Stimulated activated CD4-positive, alpha-beta T cell treated with anti-CD3 and anti-CD28 coated beads, Interleukin-4, amount 100 ng/mL, for 1 hour (primary cell): ENCODE measurements at regions not wholly inside any gene's neighbourhood (a gene's known extent, or its start where the extent isn't known, plus 50 kb on each side); places are given as distances from the start of the nearest gene placed in this dataset.
"Not testable (repeated sequence)": the region's sequence is repeated elsewhere in the genome, so short reads cannot be mapped to it uniquely, and the experiment has no call there.

Source experiments
- DNase-seq: peaks from one replicate; pipeline ENCODE4 v3.0.0-alpha.2; 2020

DNA sequence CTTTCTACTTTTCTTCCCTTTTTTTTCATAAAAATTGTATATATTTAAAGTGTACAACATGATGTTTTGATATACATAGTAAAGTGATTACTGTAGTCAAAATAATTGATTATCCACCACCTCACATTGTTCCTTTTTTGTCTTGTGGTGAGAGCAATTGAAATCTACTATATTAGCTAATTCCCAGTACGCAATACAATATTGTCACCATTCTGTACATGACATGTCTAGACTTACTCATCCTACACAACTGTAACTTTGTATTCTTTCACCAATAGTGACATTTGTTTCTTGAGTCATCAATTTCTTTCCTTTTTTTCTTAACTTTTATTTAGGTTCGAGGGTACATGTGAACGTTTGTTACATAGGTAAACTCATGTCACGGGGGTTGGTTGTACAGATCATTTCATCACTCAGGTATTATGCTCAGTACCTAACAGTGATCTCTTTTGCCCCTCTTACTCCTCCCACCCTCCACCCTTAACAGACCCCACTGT is 265.2 kb downstream of the KCNRG start:
- no peak for DNase-seq

DNA sequence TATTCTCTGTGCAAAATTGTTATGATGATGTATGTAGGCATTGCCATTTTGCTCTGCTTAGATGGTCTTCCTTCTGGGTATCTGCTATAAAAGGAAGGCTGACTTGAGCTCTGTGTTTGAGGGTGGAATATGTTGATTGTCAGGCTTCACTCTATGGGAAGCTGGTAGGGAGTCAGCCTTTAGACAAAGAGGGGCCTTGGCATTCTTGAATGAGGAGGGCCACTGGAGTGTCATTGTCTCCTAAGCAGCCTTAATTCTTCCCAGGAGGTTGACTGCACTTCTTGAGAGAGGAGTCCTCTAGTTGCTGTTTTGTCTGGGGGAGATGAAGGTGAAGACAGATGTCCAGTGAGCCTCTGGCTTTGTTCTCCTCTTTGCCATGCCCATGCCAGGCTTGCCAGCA is 266.8 kb downstream of the KCNRG start:
- DNase-seq = no peak

DNA sequence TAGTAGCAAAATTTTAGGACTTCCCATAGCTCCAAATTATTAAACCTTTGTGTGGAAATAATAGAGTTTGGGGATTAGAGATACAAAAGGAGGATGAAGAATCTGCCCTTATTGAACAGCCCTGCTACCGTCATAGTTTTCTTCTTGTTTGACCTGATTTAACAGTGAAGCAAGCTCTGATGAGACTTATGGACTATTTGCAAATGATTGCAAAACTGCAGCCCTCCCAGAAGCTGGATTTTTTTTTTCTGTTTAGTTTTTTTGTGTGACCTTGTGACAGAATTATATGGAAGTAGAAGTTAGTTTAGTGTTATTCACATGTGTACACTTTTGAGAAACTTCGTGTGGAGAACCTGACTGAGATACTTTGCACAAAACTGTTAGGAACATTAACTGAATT is 267.8 kb downstream of the KCNRG start:
- DNase-seq = no peak

DNA sequence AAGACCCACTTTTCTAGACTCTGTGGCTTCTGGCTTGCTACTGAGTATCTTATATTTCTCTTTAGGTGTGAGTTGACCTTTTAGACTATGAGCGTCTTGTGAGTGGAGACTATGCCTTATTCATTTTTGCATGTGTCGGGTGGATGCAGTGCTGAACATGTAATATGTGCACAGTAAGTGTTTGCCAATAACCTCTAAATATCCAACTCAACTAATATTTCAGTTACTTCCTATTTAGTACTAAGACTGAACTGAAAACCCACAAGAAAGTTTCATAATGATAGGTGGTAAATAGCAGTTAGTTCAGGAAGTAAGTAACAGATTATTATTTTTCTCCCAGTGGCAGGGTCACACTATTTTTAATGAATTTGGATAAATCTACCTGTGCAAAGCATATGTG is 269.3 kb downstream of the KCNRG start:
- no peak for DNase-seq

DNA sequence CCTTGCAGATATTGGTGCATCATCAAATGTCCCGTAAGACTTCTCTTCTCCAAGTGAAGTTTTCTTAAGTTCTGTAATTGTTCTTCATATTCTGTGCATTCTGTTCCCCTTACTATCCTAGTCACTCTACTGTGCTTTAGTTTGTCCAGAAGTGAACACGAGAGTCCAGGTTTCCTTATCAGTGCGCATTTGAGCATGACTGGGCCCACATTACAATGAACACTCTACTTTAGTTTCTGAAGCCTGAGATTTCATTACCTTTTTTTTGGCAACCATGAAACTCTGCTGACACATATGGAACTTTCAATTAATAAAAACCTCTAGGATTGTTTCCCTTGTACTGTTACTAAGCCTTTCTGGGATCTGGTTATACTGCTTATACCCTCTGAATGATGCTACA is 270.0 kb downstream of the KCNRG start:
- no peak for DNase-seq

DNA sequence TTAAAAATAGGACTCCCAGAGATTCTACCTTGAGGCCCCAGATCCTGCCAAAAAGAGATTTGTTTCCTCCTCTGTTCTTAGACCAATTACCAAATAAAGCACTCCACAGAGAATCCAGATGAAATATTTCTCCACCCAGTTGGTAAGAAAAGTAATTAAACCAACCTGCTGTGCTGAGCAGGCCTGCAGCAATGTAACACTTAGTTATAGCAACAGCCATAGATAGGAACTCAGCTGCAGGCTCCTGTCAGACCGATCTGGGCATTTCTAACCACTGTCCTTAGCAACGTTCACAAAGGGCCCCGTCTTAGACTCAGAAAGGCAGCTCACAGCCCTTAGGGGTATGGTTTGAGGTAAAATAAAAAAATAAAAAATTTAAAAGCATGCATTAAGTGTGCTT is 271.1 kb downstream of the KCNRG start:
- no peak for DNase-seq

DNA sequence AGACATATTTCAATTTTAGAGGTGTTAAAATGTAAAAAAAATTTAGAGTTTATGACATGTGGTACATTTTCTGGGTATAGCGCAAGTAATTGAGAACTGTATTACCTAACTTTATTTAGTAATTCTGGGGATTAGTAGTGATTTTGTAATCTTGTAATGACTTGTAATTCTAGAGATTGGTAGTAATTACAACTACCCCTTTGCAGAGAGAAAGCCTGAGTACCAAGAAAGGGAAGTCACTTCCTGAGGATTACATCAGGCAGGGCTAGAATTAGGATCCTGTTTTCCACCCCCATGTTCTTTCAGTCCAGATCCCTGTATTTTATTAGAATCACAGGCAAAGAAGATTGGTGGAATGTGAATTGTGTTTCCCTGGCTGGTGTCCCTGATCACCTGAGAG is 274.9 kb downstream of the KCNRG start:
- no peak for DNase-seq

DNA sequence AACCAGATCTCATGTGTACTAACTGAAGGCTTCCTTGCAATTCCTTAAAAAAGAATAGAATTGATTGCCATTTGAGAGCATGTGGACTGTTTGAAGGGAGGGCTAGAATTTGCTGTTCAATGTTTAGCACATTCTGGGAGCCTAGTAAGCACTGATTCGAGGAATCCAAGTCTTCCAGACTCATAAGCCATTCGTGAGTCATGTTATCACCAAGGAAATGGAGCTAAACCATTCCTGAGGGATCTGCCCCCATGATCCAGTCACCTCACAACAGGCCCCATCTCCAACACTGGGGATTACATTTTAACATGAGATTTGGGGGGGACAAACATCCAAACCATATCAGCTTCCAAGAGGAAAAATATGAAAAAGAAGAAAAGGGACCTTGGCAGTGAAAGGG is 276.4 kb downstream of the KCNRG start:
- DNase-seq = no peak

DNA sequence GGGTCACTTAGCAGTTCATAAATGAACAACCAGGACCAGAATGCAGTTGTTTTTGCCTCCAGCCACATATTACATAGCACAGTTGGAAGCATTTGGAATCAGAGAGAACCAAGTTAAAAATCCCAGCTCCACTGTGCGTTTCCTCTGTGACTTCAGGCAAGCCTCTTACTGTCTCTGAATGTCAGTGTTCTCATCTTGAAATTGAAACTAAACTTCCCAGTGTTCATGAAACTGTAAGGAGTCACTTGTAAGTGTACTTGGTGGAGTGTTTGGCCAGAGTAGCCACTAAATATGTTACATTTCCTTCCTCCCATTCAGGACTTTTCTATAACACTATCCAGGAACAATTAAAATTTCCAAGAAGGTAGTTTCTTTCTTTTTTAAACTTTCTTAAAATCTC is 276.8 kb downstream of the KCNRG start:
- no peak for DNase-seq

DNA sequence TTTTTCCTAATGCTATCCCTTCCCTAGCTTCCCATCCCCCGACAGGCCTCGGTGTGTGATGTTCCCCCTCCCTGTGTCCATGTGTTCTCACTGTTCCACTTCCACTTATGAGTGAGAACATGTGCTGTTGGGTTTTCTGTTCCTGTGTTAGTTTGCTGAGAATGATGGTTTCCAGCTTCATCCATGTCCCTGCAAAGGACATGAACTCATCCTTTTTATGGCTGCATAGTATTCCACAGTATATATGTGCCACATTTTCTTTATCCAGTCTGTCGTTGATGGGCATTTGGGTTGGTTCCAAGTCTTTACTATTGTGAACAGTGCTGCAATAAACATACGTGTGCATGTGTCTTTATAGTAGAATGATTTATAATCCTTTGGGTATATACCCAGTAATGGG is 279.2 kb downstream of the KCNRG start:
- not testable (repeated sequence) for DNase-seq

DNA sequence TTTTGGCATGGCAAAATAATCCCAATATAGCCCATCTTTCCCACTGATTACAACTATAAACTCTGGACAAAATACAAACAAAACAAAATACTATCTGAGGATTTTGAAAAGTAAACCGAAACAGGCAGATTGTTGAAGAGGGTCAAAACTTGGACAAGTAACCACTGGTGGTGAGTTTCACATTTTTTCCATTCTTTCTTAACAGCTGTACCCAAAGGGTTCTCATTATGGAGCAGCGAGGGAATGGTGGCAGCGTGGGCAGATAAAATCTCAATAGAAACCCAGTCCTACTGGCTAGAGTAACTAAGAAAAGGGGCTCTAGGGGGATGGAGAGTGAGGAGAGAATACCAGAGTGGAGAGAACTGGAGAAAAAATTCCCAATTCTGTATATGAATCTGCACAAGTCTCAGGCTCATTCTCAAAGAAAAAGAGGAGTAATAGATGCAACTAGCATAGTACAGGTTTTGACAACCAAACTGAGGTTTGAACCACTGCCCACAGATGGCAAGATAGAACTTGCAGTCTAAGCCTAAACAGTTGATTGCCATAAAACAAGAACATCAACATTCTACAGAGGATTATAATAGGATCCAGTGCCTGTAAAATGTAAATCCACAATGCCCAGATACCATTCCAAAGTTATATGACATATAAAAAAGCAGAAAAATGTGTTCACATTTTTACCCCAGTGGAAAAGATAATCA is 284.5 kb downstream of the KCNRG start:
- DNase-seq = no peak

DNA sequence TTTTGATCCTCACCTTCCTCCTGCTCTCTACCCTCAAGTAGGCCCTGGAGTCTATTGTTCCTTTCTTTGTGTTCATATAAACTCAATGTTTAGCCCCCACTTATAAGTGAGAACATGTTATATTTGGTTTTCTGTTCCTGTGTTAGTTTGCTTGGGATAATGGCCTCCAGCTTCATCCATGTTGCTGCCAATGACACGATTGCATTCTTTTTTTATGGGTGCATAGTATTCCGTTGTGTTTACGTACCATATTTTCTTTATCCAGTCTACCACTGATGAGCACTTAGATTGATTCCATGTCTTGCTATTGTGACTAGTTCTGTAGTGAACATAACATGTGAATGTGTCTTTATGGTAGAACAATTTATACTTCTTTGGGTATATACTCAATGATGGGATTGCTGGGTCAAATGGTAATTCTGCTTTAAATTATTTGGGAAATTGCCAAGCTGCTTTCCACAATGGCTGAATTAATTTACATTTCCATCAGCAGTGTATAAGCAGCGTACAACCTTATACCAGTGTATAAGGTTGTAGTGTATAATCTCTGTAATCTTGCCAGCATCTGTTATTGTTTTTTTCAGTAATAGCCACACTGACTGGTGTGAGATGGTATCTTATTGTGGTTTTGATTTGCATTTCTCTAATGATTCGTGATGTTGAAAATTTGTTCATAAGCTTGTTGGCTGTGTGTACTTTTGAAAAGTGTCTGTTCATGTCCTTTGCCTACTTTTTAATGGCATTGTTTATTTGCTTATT is 288.9 kb downstream of the KCNRG start:
- no peak for DNase-seq

DNA sequence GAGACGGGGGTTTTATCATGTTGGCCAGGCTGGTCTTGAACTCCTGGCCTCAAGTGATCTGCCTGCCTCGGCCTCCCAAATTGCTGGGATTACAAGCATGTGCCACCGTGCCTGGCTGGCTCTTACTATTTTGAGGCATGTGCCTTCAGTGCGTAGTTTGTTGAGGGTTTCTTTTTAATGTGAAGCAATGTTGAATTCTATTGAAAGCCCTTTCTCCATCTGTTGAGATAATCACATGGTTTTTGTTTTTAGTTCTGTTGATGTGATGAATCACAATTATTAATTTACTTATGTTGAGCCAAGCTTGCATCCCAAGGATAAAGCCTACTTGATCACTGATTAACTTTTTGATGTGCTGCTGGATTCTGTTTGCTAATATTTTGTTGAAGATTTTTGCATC is 290.9 kb downstream of the KCNRG start:
- DNase-seq = no peak

DNA sequence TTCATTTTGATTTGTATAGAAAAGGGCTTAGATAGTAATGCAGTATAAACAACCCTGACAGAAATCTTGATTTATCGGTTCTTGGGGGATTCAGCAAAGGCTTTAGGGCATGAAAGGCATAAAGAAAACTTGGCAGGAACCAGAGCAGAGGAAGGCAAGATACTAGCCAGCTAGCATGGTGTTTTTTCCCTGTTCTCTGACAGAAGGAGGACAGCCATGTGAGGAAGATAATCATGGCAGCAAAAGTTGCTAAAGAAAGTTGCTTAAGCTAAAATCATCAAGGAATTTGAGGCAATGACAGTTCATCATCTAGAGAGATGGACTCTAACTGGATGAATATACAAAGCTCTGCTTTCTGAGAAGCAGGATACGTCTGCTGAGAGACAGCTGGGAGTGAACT is 294.1 kb downstream of the KCNRG start:
- no peak for DNase-seq

DNA sequence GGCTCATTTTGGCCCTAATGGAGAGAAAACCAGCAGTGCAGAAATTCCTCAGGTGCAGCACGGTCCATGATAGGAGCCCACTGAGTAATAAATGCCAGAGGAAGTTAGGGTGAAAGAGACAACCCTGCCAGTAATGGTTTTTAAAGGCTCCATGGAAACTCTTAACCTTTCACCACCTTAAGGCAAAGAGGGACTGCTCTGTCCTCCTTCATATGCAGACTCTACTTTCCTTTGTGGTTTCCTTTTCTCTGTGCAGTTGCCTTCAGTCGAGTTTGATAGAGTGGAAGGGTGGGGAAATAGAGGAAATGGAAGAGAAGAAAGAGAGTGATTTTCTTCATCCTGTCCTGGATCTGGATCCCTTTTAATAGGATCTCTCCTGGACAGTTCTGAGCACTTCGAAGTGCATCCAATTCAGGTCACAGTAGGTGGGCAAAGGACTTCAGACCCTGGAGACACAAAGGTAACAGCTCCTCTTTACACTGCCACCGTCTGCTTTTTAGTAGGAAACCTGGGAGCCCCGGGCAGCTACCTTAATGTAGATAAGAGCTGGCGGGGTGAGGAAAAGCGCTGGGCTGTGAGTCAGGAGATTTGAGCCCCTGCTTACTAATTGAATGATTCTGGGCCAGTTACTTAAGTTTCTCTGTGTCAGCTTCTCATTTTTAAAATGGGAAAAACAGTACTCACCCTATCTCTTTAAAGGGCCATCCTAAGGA is 294.8 kb downstream of the KCNRG start:
- no peak for DNase-seq

DNA sequence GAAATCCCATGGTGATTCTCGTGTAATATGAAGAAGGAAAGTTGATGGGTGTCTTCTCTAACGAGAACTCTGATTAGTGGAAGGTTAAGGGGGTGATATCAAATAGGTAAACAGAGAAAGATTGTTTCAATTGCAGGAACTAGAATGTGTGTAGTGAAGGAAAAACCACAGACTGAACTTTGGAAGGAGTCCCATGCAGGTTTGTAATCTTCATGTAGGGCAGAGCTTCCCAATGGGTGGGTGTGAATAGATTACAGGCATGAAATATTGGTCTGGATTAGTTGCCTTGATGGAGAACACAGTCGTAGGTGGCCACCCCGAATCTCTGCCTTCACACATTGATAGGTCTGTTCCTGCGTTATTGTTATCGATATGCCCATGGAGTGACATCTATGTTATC is 295.5 kb downstream of the KCNRG start:
- DNase-seq = no peak

DNA sequence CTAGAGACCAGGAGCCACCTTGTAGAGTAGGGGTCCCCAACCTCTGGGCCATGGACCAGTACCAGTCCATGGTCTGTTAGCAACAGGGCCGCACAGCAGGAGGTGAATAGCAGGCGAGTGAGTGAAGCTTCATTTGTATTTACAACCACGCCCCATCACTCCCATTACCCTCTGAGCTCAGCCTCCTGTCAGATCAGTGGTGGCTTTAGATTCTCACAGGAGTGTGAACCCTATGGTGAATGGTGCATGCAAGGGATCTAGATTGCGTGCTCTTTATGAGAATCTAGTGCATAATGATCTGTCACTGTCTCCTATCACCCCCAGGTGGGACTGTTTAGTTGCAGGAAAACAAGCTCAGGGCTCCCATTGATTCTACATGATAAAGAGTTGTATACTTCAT is 303.6 kb downstream of the KCNRG start:
- no peak for DNase-seq

DNA sequence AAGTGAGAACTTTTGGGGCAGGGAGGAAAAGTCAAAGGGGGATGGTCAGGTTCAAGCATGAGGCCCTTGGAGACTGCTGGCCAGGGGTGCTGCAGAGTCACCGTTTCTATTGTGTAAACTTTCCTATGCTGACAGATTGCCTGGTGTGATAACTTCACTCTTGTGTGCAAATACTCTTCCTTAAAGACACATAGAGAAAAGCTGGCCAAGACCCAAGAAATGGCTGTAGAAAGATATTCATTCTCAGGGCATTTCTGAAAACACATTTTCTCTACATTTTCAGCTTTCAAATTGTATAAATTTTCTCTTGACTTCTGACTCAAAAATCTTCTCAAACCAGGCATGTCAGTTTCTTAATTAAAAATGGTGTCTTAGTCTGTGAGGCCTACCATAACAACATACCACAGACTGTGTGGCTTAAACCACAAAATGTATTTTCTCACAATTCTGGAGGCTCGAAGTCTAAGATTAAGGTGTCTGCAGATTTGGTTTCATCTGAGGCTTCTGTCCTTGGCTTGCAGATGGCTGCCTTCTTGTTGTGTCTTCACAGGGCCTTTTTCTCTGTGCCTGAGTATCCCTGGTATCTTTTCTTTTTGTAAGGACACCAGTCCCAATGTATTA is 304.5 kb downstream of the KCNRG start:
- DNase-seq = no peak

DNA sequence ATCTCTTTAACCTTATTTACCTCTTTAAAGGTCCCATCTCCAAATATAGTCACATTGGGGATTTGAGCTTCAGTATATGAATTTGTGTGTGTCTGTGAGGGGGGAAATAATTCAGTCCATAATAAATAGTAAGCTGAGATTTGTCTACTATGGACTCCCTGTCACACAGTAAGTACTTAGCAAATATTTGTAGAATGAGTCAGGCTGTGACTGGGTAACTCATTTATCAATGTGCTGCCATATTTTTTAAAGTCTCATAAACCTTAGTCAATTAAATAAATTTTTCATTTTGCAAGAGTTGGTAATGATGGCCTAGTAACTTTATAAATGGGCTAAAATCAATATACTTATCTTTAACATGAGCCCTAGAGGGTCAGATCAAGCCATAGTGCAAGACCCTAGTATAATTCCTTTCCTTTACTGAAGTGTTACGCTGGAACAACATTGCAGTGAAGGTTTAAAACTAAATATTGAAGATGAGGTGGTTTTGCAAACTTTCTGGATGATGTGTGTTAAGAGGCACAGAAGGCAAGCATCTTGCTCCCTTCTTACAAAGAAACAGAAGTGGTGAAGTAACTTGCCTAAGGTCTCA is 305.1 kb downstream of the KCNRG start:
- no peak for DNase-seq

DNA sequence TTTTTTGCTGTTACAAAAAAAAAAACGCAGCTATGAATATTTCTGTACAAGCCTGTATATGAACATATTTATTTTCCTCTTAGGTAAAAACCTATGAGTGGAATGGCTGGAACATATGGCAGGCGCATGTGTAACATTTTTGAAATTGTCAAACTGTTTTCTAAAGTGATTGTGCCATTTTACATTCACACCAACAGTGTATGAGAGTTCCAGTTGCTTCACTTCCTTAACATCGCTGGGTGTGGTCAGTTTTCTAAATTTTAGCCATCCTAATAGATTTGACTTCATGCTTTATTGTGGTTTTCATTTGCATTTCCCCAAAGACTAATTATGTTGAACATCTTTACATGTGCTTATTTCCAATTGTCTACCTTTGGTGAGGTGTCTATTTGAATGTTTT is 306.8 kb downstream of the KCNRG start:
- DNase-seq = no peak

DNA sequence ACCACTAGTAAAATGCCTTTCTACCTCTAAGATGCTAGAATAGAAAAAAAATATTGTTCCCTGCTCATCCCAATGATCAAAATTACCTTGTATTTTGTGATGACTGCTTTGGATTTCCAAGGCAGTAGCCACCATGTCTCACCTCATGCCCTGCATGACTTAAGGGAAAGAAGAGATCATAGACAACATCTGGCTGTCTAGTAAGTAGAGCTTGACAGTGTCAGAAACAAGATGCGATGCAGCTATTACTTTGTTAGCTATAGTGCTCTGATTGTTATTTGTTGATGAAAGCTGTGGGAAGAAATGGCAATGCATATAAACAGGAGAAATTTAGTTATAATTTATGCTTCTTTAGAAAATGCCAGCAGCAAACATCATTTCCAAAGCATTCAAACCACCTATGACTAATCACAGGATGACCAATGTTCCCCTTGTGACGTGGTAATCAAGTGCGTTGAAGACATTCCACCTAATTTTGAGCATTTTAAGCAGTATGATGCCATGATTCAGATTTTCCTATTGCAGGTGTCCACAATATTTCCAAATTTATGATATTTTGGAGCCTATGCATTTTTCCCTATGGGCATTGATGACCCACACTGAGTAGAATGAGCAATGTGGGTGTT is 308.3 kb downstream of the KCNRG start:
- DNase-seq = no peak

DNA sequence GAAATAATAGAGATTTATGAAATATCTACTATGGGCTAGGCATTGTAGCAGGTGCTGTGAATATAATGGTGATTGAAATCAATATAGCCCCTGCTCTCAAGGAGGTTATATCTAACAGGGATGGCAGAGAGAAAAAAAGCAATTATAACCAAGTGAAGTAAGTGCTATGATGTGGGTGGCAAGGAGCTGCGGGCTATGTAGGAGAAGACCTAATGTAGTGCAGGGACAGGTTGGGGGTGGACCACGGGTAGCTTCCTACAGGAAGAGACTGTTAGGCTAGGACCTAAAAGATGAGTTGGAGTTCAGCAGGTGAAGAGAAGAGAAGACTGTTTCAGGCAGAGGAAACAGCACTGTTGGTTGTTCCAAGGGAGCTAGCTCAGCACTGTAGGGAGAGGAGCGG is 311.0 kb downstream of the KCNRG start:
- no peak for DNase-seq

DNA sequence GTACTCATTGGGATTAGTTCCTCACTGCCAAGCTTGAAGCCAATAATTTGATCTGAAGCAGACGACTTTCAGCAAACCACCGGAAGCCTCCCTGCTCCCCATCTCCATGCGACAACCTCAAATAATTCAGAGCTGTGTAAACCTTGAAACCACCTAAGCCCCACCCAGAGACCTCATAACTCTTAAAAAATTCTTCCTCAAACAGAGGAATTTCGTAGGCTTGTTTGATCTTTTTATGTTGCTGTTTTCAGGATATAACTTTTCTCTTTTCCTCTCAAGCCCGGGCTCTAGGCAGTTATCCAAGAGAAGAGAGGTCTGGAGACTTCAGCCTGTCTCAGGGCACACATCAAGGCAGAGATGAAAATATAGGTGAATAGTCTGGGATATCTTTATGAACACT is 311.6 kb downstream of the KCNRG start:
- DNase-seq = no peak
